ENCODE measurements at regions not wholly inside any gene's neighbourhood (a gene's known extent, or its start where the extent isn't known, plus 50 kb on each side); places are given as distances from the start of the nearest gene placed in this dataset.

- TF ChIP-seq CTCF (IDR thresholded peaks at IDR 0.05; ENCODE audit: low read depth, low read length): no peak
- Histone ChIP-seq H3K9me3 (ENCODE audit: control insufficient read depth, insufficient read depth, low read length) (peaks cover 42% of the 10 kb centered on the region), H3K4me3 (ENCODE audit: low read depth, low read length) (no peak overlapping the region), H3K27me3 (ENCODE audit: control insufficient read depth, insufficient read depth, low read length) (no peaks in the 10 kb centered on the region), H3K27ac (ENCODE audit: low read depth, low read length) (no peak overlapping the region)
- ChIA-PET CTCF (interaction anchor here (1.0 to 1.2 kb wide), 2 partner anchors 14 to 620 kb away, joined by 3 read pairs; no protein-coding TSS in a partner anchor), POLR2A (interaction anchor here (0.6 kb wide), 1 partner anchor 513 kb away, joined by 6 read pairs; no protein-coding TSS in a partner anchor)
- no peak for DNase-seq (ENCODE audit: low read depth, low spot score)
Measured at GRCh38 chr22:44613196-44613595, 88.8 kb upstream of the PRR5 start.

GRCh38 chr22:44611880-44612496 is 90.0 kb upstream of the PRR5 start:
- Histone ChIP-seq H3K4me3 (ENCODE audit: low read depth, low read length) (no peak overlapping the region), H3K9me3 (ENCODE audit: control insufficient read depth, insufficient read depth, low read length) (peaks cover 41% of the 10 kb centered on the region), H3K27ac (ENCODE audit: low read depth, low read length) (no peak overlapping the region), H3K27me3 (ENCODE audit: control insufficient read depth, insufficient read depth, low read length) (no peaks in the 10 kb centered on the region)
- ChIA-PET POLR2A (no interaction called here), CTCF (interaction anchor here (0.8 to 1.0 kb wide), 3 partner anchors 14 to 618 kb away, joined by 3 read pairs; no protein-coding TSS in a partner anchor)
- no peak for TF ChIP-seq CTCF (IDR thresholded peaks at IDR 0.05; ENCODE audit: low read depth, low read length)
- no peak for DNase-seq (ENCODE audit: low read depth, low spot score)

GRCh38 chr22:44610071-44610470 is 91.9 kb upstream of the PRR5 start:
- DNase-seq (ENCODE audit: low read depth, low spot score): no peak
- Histone ChIP-seq H3K4me3 (ENCODE audit: low read depth, low read length) (no peak overlapping the region), H3K9me3 (ENCODE audit: control insufficient read depth, insufficient read depth, low read length) (peaks cover 39% of the 10 kb centered on the region), H3K27me3 (ENCODE audit: control insufficient read depth, insufficient read depth, low read length) (peaks cover 11% of the 10 kb centered on the region), H3K27ac (ENCODE audit: low read depth, low read length) (no peak overlapping the region)
- ChIA-PET CTCF (interaction anchor here (1.7 kb wide), 1 partner anchor 616 kb away, joined by 4 read pairs; no protein-coding TSS in a partner anchor), POLR2A (no interaction called here)
- TF ChIP-seq CTCF (IDR thresholded peaks at IDR 0.05; ENCODE audit: low read depth, low read length): no peak

- H3K4me3 ChIP-seq (ENCODE audit: low read depth, low read length): no peak overlapping the region
- peaks cover 11% of the 10 kb centered on the region for H3K27me3 ChIP-seq (ENCODE audit: control insufficient read depth, insufficient read depth, low read length)
- H3K27ac ChIP-seq (ENCODE audit: low read depth, low read length): no peak overlapping the region
- DNase-seq (ENCODE audit: low read depth, low spot score): no peak
- no peak for TF ChIP-seq CTCF (IDR thresholded peaks at IDR 0.05; ENCODE audit: low read depth, low read length)
- POLR2A ChIA-PET: no interaction called here
- peaks cover 33% of the 10 kb centered on the region for H3K9me3 ChIP-seq (ENCODE audit: control insufficient read depth, insufficient read depth, low read length)
- CTCF ChIA-PET: interaction anchor here (1.7 kb wide), 1 partner anchor 616 kb away, joined by 4 read pairs; no protein-coding TSS in a partner anchor
Measured at GRCh38 chr22:44609400-44609988, 92.5 kb upstream of the PRR5 start.

All from AG04450 (cell line).